ENCODE measurements at regions not wholly inside any gene's neighbourhood (a gene's known extent, or its start where the extent isn't known, plus 50 kb on each side); places are given as distances from the start of the nearest gene placed in this dataset.

DNA sequence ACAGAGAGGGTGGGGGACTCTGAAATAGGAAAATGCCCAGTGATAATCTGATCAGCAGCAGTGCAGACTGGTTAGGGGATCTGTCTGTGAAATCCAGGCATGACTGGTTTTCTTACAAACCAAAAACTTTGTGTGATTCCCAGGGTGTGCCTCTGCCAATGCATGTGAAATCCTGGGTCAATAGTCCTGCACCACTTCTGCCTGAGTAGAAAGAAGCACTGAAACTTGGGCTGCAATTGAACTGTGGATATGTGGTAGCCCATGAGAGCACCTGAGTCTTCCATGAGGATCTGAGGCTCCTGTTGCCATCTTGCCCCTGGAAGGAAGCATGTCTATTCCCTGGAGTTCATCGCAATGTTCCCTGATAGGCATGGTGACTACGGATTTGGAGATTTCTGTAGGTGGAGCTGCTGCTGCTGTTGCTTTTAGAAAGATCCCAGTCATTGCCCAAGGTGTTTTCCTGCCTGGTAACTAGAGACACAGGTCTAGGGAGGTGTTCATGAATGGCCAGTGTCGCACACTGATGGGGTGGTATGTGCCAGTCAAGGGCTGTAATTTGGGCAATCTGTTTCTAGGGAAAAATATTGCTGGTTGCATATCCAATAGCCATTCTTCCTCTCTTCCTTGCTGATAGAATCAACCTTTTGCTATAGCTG lies 146.7 kb downstream of the CARTPT start:
- no peak for DNase-seq (ENCODE audit: low read depth)

DNA sequence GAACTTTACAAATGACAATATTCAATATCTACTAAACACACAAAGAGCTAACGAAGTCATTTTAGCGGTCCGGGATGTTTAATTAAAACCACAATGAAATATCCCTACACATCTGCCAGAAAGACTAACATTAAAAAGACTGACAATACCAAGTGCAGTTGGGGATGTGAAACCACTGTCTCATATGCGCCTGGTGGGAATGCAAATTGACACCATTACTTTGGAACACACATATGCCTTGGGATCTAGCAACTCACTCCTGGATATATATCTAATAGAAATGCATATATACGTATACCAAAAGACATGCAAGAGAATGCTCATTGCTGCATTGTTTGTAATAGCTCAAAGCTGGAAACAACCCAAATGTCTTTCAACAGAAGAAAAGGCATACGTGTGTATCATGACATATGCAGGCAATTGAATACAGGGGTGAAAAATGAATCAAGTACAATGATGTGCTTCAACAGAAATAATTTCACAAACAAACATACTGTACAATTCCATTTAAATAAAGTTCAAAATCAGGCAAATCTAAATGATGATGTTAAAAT lies 153.3 kb downstream of the CARTPT start:
- DNase-seq (ENCODE audit: low read depth): no peak

DNA sequence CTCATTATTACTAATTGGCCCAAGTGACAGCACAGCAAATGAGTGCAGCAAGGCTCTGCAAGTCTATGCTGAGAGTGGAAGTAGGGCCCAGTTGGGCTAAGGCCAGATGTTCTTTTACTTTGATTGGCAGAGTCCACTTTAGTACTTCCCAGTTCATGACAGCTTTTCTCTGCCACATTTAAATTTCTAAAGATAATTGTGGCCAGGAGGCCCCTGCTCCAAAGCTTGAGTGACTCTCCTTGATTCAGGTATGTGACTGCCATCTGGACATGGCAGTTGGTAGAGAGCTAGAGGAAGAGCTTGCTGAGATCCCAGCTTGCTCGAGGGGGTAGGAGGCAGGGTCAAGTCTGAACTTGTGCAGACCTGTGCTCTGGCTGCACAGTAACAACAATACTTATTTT lies 154.1 kb downstream of the CARTPT start:
- DNase-seq (ENCODE audit: low read depth): no peak

DNA sequence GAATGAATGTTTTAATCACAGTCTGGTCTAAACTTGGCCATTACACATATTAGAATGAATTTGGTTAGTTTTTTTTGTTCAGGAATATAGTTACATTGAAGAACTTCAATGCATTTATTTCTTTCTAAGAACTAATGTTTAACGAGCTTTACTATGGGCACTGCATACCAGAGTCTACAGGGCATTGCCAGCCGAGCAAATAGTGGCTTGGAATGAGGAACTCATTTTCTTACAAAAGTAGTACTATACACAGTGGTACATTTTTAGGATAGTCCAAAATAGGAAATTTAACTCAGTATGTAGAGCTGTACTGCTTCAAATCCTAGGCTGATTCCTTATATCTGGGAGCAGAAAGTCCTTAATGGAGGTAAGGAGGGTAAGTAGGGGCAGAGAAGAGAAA lies 155.4 kb downstream of the CARTPT start:
- no peak for DNase-seq (ENCODE audit: low read depth)

DNA sequence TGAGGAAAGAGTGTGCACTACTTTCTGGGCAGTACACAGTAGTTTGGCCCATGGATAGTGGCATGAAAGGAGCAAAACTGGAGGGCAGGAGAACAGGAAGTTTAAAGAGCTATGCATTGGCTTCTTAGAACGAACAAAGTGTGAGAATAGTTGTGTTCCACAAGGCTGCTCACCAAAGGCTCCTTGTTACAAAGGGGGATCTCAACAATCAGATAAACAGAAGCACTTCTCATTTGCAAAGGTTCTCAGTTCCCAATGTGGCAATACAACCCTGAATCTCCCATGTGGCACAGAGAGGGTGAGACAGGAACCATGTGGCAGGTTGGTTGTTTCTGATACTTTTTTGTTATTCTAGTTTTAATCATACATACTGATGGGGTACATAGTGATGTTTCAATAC lies 158.4 kb downstream of the CARTPT start:
- no peak for DNase-seq (ENCODE audit: low read depth)

DNA sequence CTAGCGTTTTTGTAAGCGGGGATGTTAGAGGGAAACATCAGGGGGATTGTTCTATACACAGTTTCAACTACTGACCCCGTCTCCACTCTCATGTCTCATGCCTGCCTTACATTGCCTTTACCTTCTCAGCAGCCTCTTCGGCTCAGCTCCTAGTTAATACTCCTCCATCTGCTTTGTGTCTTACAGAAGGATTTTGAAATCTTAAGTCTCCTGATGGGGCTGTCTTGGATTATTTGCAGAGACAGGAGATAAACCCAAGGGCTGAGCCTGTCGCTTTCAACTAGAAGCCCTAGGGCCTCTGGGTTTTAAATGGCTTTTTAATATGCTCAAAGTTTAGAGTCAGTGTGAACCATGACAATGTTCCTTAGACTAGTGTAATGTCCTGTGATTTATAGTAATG lies 161.5 kb downstream of the CARTPT start:
- DNase-seq (ENCODE audit: low read depth): no peak

DNA sequence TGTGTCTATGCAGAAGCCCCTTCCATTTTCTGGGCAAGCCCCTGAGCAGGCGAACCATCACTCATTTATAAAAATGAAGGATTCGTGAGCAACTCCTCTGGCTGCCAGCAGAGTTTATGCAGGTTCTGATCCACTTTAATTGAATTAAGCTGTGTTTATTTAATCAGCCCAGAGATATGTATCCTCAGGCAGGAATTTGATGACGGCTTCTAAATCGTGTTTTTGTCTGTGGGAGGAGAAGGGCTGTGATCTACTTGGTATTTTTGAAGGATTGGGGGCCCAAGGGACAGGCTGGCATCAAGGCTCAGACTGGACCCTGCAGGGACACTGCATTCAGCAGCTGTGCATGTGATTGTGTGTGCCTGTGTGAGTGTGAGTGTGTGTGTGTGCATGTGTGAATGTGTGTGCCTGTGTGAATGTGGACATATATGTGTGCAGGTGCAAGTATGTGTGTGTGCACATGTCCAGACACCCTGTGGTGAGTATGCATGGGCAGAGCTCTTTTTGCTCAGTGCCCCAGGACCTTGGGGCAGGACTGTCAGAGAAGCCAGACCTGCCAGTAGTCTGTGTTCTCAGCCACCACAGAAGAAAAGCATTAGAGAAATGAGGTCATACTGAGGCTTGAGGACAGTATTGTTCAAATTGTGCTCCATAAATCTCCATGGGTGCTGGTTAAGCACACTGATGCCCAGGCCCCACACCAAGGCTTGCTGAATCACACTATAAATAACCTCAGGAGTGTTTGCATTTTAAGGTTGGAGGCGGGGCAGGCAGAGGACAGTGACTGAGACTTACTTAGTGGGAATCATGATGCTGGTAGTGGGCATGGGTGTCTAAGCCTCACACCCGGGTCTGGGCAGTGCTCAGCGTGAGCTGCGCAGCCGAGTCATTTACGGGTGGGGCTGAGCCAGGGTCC lies 164.0 kb downstream of the CARTPT start:
- no peak for DNase-seq (ENCODE audit: low read depth)

DNA sequence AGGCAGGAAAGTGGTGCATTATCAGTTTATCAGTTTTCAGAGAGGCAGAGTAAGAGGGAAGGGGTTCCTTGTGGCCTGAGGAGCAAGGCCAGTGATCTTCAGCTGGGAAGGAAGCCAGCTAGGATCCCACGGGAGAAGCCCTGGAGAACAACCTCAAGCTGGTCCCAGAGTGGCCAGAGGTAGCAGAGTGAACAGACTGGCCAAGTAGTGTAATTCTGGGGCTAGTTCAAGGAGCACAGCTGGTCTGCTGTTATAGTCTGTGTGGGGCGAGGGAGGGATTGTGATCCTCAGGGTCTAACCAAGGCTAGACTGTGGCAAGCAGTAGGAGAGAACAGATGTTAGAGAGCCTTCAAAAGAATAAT lies 164.6 kb downstream of the CARTPT start:
- no peak for DNase-seq (ENCODE audit: low read depth)

DNA sequence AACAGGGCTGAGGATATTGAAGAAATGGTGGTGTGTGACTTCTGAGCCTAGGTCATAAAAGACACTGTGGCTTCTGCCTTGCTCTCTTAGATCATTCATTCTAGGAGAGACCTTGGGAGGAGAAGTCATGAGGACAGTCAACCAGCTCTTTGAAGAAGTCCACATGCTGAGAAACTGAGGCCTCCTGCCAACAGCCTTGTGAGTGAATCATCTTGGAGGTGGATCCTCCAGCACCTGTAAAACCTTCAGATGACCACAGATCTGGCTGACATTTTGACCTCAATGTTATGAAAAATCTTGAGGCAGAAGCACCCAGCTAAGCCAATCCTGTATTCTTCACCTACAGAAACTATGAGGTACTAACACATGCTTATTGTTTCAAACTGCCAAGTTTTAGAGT lies 165.9 kb downstream of the CARTPT start:
- no peak for DNase-seq (ENCODE audit: low read depth)

DNA sequence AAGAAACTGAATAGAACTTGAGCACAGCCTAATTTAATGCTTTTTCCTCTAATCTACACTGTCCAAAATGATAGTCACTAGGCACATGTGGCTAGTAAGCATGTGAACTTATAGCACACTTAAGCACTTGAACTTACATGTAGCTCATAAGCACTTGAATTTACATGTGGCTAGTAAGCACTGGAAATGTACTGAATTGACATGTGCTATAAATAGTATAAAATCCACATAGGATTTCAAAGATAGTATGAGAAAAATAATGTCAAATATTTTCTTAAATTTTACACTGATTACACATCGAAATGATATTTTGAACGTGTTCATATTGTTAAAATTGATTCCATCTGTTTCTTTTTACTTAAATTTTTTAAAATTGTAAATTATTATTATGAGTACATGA lies 167.3 kb downstream of the CARTPT start:
- no peak for DNase-seq (ENCODE audit: low read depth)

DNA sequence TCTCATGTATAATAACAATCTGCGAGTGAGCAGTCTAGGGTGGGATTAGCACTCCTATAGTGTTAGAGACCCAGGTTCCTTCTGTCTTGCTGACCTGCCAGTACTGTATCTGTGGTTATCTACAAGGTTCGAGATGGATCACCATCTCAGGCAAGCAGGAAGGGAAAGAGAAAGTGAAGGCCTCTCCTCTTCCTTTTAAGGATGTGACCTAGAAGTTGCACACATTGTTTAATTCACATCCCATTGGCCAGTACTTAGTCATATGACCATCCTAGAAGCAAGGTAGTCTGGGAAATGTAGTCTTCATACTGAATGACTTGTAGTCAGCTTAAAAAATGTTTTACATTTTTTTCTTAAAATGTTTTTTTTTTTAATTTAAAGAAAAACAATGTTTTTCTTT lies 168.6 kb downstream of the CARTPT start:
- no peak for DNase-seq (ENCODE audit: low read depth)

DNA sequence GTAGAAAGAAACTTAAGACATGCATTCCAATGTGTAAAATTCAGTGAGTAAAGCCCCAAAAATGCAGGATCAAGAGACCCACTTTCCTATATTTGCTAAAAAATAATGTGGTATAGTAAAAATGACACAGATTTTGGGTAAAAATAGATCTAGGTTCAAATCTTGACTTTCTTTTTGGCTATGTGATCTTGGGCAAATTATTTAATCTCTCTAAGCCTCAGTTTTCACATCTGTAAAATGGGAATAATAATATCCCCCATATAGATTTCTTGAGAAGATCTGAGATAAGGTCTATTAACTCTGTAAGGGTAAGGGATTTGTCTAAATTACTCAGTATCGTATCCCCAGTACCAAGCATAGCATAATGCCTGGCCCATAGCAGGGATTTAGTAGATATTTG lies 172.3 kb downstream of the CARTPT start:
- no peak for DNase-seq (ENCODE audit: low read depth)

DNA sequence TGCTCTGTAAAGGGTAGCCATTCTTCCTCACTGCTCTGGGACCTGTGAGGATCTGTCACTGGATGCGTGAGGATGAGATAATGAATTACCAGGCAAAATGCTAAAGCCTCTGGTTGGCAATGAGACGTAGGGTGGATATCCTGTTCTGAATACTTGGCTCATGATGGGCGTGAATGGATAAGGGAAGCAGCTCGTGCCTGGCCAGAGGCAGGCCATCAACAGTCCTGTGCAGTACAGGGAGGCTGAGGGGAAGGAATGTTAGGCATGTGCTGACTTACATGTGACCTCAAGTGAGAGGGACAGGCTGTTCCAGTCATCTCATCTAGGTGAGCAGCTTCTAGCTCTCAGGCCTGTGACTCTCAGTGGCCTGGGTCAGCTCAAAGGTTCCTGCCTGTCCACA lies 172.8 kb downstream of the CARTPT start:
- DNase-seq (ENCODE audit: low read depth): no peak

DNA sequence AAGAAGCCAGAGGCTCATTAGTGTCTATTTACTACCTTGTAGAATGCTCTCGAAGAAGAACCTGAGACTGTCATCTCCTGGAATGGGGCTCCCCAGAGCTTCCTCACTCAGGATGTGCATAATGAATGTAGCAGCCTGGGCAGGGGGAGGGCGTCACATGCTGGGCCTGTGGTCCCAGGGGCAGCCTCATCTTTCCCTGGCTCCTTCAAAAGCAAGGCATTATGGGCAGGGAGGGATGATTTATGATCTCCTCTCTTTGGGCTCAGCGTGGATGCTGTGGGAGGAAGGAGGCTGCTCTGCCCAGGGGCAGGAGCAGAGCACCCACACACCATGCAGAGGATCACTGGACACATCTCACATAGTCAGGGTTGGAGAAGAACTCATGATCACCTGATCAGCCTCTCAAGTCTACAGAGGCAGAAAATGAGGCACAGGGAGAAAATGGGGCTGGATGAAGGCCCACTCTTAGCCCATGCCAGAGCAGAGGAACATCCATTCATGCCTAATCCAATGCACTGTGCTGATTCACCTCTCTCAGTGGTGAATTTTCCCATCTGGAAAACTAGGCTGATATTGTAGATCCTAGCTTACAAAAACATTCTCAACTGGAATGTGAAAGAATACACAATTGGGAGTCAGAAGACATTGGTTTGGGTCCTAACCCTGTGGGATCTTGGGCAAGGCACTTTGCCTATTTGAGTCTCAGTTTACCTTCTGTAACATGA lies 173.7 kb downstream of the CARTPT start:
- DNase-seq (ENCODE audit: low read depth): no peak

DNA sequence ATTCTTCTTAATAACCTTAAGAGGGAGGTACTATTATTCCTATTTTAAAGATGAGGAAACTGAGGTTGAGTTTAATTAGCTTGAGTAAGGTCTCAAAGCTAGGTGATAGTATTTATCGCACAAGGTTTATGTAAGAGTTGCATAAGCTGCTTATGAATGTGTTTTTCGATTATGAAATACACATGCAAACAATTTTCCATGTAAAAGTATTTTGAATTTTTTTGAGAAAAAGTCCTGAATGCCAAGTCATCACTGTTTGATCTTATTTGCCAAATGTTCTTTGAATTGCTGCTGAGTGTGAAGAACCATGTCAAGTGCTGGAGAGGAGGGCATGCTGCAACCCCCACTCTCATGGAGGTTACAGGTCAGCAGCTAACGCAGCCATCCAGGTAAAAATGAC lies 174.4 kb downstream of the CARTPT start:
- DNase-seq (ENCODE audit: low read depth): no peak

DNA sequence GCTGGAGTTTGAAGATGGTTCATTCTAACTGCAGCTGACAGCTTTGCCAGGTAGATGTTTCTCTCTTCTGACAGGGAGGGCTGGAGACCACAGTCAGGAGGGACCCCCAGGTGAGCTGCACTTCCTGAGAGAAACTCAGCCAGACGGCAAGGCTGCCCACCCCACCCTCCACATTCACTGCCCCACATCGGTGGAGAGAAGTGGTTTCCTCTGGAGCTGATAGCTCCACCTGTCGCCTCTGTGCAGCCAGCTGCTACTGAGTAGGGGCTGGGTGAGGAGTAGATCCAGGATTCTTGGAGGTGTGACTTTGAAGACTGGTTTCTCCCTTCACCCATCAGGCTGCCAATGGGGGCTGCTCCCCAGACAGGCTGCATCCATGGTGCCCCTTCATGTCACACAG lies 175.0 kb downstream of the CARTPT start:
- no peak for DNase-seq (ENCODE audit: low read depth)

DNA sequence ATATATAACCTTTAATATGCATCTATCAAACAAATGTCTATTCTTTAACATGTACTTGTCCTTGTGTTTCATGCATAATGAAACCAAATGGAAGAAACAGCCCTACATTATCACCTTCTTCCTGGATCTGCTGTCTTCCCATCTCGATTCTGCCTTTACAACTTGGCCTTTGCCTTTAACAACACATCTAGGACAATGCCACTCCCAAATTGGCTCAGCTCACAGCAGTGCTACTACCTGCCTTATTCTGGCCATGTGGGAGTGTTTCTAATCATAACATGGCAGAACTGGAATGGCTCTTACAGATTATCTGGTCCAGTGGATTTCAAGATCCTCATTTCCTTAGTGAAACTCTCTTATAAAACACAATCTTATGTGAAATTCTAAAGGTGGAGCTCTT lies 176.5 kb downstream of the CARTPT start:
- DNase-seq (ENCODE audit: low read depth): no peak

DNA sequence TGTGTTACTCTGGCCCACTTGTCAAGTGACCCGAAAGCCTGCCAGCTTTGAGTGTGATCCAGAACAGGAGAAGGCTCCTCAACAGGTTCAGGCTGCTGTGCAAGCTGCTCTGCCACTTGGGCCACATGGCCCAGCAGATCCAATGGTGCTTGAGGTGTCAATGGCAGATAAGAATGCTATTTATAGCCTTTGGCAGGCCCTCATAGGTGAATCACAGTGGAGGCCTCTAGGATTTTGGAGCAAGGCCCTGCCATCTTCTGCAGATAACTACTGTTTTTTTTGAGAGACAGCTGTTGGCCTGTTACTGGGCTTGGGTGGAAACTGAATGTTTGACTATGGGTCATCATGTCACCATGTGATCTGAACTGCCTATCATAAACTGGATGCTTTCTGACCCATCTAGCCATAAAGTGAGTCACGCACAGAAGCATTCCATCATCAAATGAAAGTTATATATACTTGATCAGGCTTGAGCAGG lies 180.8 kb downstream of the CARTPT start:
- DNase-seq (ENCODE audit: low read depth): no peak

DNA sequence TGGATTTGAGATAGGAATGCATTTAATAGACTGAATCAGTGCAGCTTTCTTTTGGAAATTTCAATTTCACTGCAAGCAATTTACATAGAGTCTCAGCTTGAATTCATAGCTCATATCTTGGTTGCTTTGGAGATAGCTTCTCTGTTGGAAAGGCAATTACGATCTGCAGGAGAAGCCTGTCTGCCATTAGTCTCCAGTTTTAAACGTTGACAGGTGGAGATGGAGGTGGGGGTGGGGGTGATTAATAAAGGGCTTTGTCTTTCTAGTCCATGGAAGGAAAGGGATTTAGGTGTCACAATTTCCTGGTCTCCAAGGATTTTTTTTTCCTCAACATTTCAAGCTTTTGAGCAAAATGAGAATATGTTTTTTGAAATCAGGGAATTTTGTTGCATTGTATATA lies 184.7 kb downstream of the CARTPT start:
- DNase-seq (ENCODE audit: low read depth): no peak

DNA sequence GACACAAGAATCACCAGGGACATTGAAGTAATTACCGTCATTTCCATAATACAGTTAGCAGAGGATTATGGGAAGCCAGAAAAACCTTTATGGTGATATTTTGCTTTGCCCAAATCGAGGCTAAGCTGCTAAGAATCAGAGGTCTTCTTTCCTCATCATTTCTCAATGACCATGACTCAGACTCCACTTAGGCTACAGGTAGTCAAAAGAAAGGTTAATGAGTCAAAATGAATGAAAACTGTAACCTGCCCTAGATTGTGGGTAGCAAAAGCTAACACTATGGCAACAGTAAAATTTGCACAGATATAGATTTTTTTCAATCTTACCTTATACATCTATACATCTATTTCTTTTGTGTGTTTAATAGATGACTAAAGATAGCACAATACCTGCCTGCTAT lies 185.8 kb downstream of the CARTPT start:
- DNase-seq (ENCODE audit: low read depth): no peak

DNA sequence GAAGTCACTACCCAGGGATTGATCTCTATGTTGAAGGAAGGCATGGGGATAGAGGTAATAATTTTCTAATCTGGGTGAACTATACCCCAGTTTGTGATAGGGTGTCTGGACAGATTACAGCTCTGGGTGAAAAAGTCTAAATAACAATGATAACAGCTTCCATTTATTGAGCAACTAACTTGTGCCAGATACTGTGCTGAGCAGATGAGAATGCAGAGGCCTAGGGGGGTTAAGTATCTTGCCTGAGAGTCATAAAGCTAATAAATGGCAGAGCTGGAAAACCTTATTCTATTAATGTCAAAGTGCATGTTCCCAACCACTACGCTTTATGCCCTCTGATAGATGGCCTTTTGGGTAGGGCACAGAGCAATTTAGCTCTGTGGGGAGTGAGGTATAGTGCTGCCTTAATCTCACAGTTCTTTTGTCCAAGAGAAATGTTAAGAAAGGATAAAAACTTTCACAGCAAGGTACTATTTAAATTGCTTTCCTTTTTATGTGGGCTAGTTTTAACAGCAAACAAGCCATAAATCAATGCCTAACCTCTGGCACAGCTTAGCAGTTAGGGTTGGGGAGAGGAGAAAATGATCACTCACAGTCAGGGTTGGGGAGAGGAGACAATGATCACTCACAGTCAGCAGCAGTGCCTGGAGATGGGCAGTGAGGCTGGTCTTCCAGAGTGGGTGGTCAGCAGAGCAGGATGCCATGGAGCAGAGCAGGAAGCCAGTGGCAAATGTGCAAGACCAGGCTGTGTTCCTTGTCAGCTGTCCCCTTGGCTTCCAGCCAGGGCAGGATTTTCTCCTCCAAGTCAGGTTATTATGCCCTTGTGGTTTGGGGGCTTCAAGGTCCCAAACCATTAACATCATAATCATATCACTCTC lies 187.0 kb downstream of the CARTPT start:
- no peak for DNase-seq (ENCODE audit: low read depth)
